ENCODE measurements at regions not wholly inside any gene's neighbourhood (a gene's known extent, or its start where the extent isn't known, plus 50 kb on each side); places are given as distances from the start of the nearest gene placed in this dataset.

DNA sequence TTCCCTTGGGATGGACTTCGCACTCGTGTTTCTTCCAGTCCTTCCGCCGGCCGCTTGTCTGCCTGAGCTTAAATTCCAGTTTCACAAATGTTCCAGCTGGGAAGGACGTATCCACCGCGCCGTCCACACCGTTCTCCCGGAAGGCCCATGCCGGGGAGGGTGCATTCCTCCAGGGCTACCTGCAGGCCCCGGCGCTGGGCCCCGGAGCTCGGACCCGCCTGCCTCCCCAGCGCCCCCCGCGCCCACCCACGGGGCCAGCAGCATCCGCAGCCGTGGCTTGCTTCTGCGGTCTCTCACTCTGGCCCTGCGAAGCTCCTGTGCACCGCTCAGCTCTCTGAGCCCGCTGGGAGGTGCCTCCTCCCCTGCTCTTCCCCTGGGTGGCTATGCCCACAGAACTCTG is 2084.1 kb downstream of the TP53TG3F start:
- no peak for TF ChIP-seq EZH2phosphoT487 (IDR thresholded peaks at IDR 0.05; ENCODE audit: borderline replicate concordance, low read length)
- TF ChIP-seq, protein P1, sequence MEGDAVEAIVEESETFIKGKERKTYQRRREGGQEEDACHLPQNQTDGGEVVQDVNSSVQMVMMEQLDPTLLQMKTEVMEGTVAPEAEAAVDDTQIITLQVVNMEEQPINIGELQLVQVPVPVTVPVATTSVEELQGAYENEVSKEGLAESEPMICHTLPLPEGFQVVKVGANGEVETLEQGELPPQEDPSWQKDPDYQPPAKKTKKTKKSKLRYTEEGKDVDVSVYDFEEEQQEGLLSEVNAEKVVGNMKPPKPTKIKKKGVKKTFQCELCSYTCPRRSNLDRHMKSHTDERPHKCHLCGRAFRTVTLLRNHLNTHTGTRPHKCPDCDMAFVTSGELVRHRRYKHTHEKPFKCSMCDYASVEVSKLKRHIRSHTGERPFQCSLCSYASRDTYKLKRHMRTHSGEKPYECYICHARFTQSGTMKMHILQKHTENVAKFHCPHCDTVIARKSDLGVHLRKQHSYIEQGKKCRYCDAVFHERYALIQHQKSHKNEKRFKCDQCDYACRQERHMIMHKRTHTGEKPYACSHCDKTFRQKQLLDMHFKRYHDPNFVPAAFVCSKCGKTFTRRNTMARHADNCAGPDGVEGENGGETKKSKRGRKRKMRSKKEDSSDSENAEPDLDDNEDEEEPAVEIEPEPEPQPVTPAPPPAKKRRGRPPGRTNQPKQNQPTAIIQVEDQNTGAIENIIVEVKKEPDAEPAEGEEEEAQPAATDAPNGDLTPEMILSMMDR (conservative IDR thresholded peaks at IDR 0.05; ENCODE audit: low read depth, low read length), result no peak
- no peak for TF ChIP-seq EZH2 (IDR thresholded peaks at IDR 0.05; ENCODE audit: low read length, unreplicated experiment)

Measured in PC-3 (cell line).